GM21825 (cell line): ENCODE measurements at regions not wholly inside any gene's neighbourhood (a gene's known extent, or its start where the extent isn't known, plus 50 kb on each side); places are given as distances from the start of the nearest gene placed in this dataset.
A peak's percentile ranks its signal among the peaks of the same experiment; 100 is the strongest.

Source experiments
- ATAC-seq: cut with Tn5 transposase; IDR thresholded peaks from one replicate; pipeline ENCODE4 v1.9.1; 2021; ENCODE audit warnings: mild to moderate bottlenecking, moderate library complexity; ENCODE audit not compliant: unreplicated experiment

DNA sequence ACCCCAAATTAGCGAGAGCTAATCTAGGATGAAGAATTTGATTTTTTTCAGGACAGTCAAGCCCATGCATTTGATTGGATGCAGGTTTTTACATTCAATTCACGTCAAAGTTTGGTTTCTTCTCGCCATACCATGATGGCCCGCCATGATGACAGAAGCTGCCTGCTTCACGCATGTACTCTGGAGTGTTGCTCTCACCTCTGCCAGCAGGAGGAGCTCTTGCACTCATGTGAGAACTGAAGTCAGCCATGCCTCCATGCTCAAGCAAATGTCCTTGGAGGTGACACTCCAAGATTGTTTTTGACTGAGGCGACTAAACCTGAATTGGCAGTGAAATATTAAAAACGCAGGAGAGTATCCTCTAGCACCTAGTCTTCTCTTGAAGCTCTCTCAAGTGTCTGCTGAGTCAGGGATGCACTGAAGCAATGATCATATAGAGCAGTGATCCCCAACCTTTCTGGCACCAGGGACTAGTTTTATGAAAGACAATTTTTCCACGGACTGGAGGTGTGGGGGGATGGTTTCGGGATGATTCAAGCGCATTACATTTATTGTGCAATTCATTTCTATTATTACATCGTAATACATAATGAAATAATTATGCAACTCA lies 120.9 kb downstream of the SAMMSON start:
- peak; percentile 94 for ATAC-seq

DNA sequence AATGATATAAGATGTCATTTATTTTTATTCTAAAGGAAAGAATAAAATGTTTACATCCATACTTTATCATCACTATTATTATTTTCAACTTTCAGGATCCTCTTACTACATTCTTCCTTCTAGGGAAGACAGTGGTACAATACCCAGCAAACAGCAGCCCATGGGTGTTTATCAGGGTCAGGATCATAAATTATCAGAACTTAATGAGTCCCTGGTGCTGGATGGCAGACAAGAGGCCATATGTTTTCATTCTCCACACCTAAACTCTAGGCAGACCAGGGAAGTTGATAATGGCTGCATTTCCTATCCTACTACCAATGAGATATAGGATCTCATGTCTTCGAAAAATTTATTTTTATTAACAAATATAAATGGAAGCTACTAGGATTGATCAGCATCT lies 127.7 kb downstream of the SAMMSON start:
- ATAC-seq = no peak

DNA sequence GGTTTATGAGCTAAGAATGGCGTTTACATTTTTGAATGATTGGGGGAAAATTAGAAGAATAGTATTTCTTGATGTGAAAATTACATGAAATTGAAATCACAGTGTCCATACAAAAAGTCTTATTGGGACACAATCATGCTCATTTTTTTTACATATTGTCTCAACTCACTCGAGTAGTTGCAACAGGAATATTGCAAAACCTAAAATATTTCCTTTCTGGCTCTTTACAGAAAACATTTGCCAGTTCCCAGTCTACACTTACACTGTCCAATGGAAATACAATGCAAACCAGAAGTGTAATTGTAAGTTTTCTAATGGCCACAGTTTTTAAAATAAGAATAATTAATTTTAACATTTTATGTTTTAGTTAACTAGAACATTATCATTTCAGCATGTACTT lies 137.8 kb downstream of the SAMMSON start:
- ATAC-seq = no peak

DNA sequence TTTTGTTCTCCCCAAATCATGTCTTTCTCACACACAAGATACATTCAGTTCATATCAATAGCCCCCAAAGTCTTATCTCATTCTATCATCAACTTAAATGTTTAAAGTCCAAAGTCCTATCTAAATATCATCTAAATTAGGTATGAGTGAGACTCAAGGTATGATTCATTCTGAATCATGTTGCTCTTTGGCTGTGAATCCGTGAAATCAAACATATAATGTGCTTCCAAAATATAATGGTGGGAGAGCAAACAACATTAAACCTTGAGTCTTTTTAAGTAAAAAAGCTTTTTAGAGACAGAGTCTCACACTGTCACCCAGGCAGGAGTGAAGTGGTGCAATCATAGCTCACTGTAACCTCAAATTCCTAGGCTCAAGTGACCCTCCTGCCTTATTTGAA lies 139.1 kb downstream of the SAMMSON start:
- ATAC-seq = no peak
